Glomerular visceral epithelial cell (primary cell): ENCODE measurements at regions not wholly inside any gene's neighbourhood (a gene's known extent, or its start where the extent isn't known, plus 50 kb on each side); places are given as distances from the start of the nearest gene placed in this dataset.

ENCODE experiments used
- DNase-seq: peaks from one replicate; pipeline ENCODE4 v3.0.0-alpha.2; 2016; ENCODE audit errors: extremely low spot score

DNA sequence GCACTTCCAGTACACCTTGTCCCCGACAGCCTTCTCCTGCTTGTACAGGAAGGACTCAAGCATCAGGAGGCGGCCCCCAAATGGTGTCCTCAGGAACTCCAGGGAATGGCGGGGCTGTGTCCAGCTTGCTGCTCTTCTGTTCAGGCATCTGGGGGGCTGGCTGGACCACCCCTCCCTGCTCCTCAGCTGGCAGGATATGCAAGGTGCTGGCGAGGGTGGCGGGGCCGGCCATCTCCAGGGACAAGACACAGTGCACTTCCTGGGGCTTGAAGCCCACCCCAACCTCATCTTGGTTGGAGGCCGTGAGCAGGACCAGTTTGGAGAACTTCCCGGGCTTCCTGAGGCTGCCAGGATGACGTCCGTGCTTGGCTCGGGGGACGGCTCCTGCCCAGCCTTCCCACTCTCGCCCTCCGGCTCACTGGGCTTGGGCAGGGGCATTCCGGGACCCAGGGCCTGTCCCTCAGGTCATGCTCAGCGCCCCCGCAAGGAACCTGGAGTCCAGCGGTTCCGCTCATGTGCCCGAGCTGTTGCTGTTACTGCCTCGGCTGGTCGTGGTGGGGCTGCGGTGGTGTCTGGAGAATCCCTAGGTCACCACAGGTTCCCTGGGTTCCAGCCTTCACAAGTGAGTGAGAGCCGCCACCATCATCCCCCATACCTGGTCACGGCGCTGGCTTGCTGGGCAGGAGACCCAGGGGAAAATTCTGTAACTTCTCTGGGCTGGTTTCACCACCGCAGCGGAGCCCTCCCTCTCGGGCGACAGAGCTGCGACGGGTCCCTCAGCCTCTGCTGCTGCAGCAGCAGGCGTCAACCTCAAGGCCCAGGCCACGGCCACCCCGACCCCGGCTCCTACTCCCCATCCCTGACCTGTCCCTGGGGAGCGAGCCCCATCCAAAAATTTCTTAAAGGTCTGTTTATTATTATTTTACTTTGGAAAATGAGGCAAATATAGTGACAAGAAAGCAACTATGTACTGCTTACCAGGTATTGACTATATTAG lies 82.8 kb upstream of the FXR1 start:
- DNase-seq = no peak

DNA sequence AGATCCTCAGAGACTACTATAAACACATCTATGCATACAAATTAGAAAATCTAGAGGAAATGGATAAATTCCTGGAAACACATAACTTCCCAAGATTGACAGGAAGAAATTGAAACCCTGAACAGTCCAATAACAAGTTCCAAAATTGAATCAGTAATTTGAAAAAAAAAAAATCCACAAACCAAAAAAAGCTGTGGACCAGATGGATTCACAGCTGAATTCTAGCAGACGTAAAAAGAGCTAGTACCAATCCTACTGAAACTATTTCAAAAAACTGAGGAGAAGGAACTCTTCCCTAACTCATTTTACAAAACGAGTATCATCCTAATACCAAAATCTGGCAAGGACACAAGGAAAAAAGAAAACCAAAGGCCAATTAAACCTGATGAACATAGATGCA lies 77.0 kb upstream of the FXR1 start:
- DNase-seq = no peak

DNA sequence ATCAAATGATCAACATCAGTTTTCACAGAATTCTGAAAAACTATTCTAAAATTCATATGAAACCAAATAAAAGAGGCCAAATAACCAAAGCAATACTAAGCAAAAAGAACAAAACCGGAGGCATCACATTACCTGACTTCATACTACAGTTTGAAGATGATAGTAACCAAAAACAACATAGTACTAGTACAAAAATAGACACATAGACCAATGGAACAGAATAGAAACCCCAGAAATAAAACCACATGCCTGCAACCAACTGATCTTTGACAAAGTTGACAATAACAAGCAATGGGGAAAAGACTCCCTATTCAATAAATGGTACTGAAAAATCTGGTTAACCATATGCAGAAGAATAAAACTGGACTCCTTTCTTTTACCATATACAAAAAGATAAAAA lies 75.7 kb upstream of the FXR1 start:
- DNase-seq = no peak

DNA sequence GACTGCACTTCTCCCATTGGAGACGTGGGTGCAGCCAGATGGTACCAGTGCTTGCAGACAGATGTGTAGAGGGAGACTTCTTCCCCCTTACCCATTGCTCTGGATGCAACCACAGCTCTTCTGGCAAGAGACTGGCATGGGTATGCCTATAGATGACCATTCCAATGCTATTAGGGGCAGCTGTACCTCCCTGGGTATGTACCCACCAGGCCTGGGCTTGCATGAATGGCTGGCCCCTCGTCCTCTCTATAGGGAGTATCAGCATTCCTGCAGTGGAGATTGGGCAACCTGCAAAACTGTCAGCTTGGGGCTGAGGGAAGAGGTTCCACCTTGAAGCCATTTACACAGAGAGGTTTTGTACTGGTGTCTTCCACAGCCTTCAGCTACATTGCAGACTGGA lies 57.6 kb upstream of the FXR1 start:
- no peak for DNase-seq

DNA sequence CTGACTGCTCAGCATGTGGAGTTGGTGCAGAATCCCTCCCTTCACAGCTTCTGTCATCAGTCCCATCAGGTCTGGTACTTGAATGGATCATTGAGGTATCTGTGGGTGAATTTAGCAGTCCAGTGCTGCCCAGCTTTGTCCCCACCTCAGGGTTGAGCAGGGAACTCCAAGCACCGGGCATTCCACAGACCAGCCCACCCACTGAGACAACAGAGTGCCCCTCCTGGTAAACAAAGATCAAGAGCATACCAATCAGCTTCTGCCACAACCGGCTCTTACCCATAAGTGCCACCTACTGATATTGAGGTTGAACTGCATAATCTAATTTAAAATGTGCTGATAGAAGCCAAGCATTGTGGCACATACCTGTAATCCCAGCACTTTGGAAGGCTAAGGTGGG lies 57.1 kb upstream of the FXR1 start:
- no peak for DNase-seq

DNA sequence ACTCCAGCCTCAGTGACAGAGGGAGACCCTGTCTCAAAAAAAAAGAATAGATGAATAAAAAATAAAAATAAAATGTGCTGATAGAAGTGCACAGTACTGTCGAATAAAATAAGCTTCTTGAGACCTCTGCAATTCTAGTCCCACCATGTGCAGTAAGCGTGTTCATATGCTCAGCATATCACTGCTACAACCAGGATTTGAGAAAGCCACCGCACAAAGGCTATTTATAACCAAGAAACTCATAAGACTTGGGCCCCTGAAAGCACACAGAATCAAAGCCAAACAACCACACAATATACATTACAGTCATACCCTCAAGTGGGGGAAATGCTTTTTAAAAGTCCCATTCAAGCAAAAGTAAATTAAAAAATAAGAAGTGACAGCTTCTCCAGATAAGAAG lies 56.5 kb upstream of the FXR1 start:
- no peak for DNase-seq

DNA sequence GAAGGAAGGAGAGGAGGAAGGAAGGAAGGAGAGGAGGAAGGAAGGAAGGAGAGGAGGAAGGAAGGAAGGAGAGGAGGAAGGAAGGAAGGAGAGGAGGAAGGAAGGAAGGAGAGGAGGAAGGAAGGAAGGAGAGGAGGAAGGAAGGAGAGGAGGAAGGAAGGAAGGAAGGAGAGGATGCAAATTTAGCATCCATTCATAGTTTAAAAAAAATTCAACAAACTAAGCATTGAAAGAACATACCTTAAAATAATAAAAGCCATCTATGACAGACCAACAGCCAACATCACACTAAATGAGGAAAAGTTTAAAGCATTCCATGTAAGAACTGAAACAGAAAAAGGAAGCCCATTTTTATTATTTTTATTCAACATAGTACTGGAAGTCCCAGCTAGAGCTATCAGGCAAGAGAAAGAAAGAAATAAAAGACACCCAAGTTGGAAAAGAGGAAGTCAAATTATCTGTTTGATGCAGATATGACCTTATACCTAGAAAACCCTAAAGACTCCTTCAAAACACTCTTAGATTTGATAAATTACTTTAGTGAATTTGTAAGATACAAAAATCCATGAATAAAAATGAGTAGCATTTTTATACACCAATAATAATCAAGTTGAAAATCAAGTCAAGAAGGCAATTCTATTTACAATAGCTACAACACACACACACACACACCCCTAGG lies 52.2 kb upstream of the FXR1 start:
- DNase-seq = no peak
